PC-9 (cell line): ENCODE measurements at regions not wholly inside any gene's neighbourhood (a gene's known extent, or its start where the extent isn't known, plus 50 kb on each side); places are given as distances from the start of the nearest gene placed in this dataset.

Experiments used
- CTCF ChIP-seq: fragments of 200-600 bp; sonication (generic); conservative IDR thresholded peaks from 2 replicates; pipeline ENCODE4 v1.6.1; 2017; ENCODE audit warnings: mixed run types, antibody characterized with exemption, mild to moderate bottlenecking, moderate library complexity
- EZH2 ChIP-seq: fragments of 200-600 bp; sonication (generic); IDR thresholded peaks from 2 replicates; pipeline ENCODE4 v1.8.0; 2017; ENCODE audit warnings: antibody characterized with exemption, low read depth

GRCh38 chr13:62453761-62454160 is 1038.1 kb upstream of the PCDH20 start:
- TF ChIP-seq EZH2 (no peak), CTCF (no peak)
